HEK293 (cell line): ENCODE measurements at regions not wholly inside any gene's neighbourhood (a gene's known extent, or its start where the extent isn't known, plus 50 kb on each side); places are given as distances from the start of the nearest gene placed in this dataset.

Experiments
- AEBP2 ChIP-seq: fragments of 450-650 bp; formaldehyde crosslinking; IDR thresholded peaks from 2 replicates; pipeline ENCODE4 v1.5.1; 2016; ENCODE audit warnings: missing biosample characterization, missing genetic modification characterization, borderline replicate concordance
- CTCF ChIP-seq: fragments of 450-650 bp; formaldehyde crosslinking; IDR thresholded peaks from 2 replicates; pipeline ENCODE4 v1.5.1; 2016; ENCODE audit warnings: missing biosample characterization, missing genetic modification characterization
- ZNF274 ChIP-seq, 2 experiments: fragments of 200-500 bp in 1 of 2; fragments of 450-650 bp in 1 of 2; sonication (Bioruptor generic) in 1 of 2; formaldehyde crosslinking in 1 of 2; IDR thresholded peaks; 2 replicates each; pipeline versions ENCODE4 v1.5.1 to v1.6.1; 2014 to 2016; ENCODE audit warnings: borderline replicate concordance in 1 of 2, inconsistent platforms in 1 of 2, low read length in 1 of 2, missing biosample characterization in 1 of 2, missing genetic modification characterization in 1 of 2

- TF ChIP-seq AEBP2 (tag by site-specific recombination) (no peak), CTCF (tag by site-specific recombination) (no peak), ZNF274 (IDR thresholded peaks at IDR 0.05; ENCODE audit: low read length) (no peak), ZNF274 (tag by site-specific recombination; IDR thresholded peaks at IDR 0.05; ENCODE audit: borderline replicate concordance) (no peak)
These were observed 75.6 kb downstream of the FHIP1A start for GRCh38 chr4:151484396-151485102.
